ENCODE measurements at regions not wholly inside any gene's neighbourhood (a gene's known extent, or its start where the extent isn't known, plus 50 kb on each side); places are given as distances from the start of the nearest gene placed in this dataset.
A peak's percentile ranks its signal among the peaks of the same experiment; 100 is the strongest.

DNA sequence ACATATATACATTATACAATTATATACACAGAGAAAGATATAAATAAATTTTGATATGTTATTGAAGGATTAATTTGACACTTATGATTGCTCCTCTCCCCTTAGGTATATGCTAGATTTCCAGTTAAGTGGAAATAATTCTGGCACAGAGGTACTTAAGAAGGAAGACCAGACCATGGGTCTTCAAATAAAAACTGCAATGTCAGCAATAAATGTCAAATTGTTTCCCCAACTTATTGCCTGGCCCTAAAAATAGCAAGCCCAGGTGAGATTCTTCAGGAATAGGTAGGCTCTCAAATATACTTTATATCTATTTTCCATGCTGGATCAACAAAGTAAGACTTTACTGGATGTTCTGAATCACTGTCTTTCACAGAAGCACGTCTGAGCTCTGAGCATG, 551.3 kb upstream of the STEAP1 start:
- no peaks in the 10 kb centered on the region for H3K79me1 ChIP-seq (ENCODE audit: low read depth, low read length)
- no peaks in the 10 kb centered on the region for H3K27me3 ChIP-seq (ENCODE audit: control insufficient read depth in 3 of 3, insufficient read depth in 3 of 3, low read depth in 1 of 3, low read length in 3 of 3)
- no peak overlapping the region for H3K14ac ChIP-seq (ENCODE audit: low read length)
- H2AFZ ChIP-seq (ENCODE audit: low read length): no peak overlapping the region
- H3K27ac ChIP-seq (replicated peaks; ENCODE audit: low read length): no peak overlapping the region
- H3K4me2 ChIP-seq (ENCODE audit: insufficient read depth, low read length, poor library complexity, severe bottlenecking): no peak overlapping the region
- H2AK5ac ChIP-seq (ENCODE audit: low read depth, low read length): no peak overlapping the region
- H3K36me3 ChIP-seq (replicated peaks in 1 of 2; ENCODE audit: control insufficient read depth in 2 of 2, insufficient read depth in 2 of 2, low read length in 2 of 2): no peaks in the 10 kb centered on the region
- H4K91ac ChIP-seq (ENCODE audit: low read depth, low read length, poor library complexity): no peak overlapping the region
- H3K4ac ChIP-seq (ENCODE audit: low read length): no peak overlapping the region
- H3K9ac ChIP-seq (ENCODE audit: low read depth, low read length, poor library complexity): no peak overlapping the region
- WGBS, 2 donors (ENCODE audit: extremely low coverage in 2 of 2, insufficient read length in 2 of 2, insufficient replicate concordance in 1 of 2): no CpG with 5 or more reads among the region's 1 CpG
- no peak overlapping the region for H2BK5ac ChIP-seq (ENCODE audit: low read length)
- H3K4me3 ChIP-seq (ENCODE audit: low read length in 2 of 2): no peak overlapping the region
- H3K23ac ChIP-seq (ENCODE audit: low read depth, low read length, poor library complexity): no peak overlapping the region
- no peak overlapping the region for H3K18ac ChIP-seq (ENCODE audit: low read length)
- no peak overlapping the region for H2BK15ac ChIP-seq (ENCODE audit: low read length)
- H2BK12ac ChIP-seq (ENCODE audit: low read length): no peak overlapping the region
- H2BK120ac ChIP-seq (ENCODE audit: low read depth, low read length): no peak overlapping the region
- no peak for DNase-seq (ENCODE audit: low spot score)
- peaks cover 0 to 5% of the 10 kb centered on the region in 2 donors for H3K9me3 ChIP-seq (replicated peaks in 1 of 2; ENCODE audit: control insufficient read depth in 2 of 2, insufficient read depth in 1 of 2, low read depth in 1 of 2, low read length in 2 of 2)
- peaks cover 0 to 3% of the 10 kb centered on the region in 2 donors for H3K4me1 ChIP-seq (ENCODE audit: control insufficient read depth in 2 of 2, insufficient read depth in 1 of 2, low read depth in 1 of 2, low read length in 2 of 2)
- no peak overlapping the region for H4K8ac ChIP-seq (ENCODE audit: low read depth, low read length)

DNA sequence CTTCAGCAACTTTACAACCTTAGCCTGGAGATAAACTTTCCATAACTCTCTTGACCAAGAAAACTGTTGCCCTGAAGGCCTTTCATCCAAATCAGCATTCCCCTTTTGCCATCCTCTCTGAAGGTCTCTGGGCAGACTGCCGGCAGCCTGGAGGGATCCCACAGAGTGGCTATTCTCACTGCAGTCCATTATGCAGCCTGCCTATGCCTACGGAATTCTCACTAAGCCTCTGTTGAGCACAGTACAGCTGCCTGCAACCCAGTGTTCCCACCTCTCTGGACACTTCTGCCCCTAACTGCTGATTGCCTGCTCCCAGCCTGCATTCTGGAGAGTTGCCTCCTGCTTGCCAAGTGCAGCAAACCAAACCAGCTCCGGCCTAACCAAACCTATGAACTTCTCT, 548.9 kb upstream of the STEAP1 start:
- H3K4me3 ChIP-seq (ENCODE audit: low read length in 2 of 2): no peak overlapping the region
- no peak overlapping the region for H2AK5ac ChIP-seq (ENCODE audit: low read depth, low read length)
- no peak overlapping the region for H3K23ac ChIP-seq (ENCODE audit: low read depth, low read length, poor library complexity)
- H3K4me1 ChIP-seq (ENCODE audit: control insufficient read depth in 2 of 2, insufficient read depth in 1 of 2, low read depth in 1 of 2, low read length in 2 of 2): peaks cover 0 to 3% of the 10 kb centered on the region in 2 donors
- H3K27me3 ChIP-seq (ENCODE audit: control insufficient read depth in 3 of 3, insufficient read depth in 3 of 3, low read depth in 1 of 3, low read length in 3 of 3): no peaks in the 10 kb centered on the region
- no peak overlapping the region for H3K18ac ChIP-seq (ENCODE audit: low read length)
- H3K9me3 ChIP-seq (replicated peaks in 1 of 2; ENCODE audit: control insufficient read depth in 2 of 2, insufficient read depth in 1 of 2, low read depth in 1 of 2, low read length in 2 of 2): peaks cover 0 to 5% of the 10 kb centered on the region in 2 donors
- H2BK15ac ChIP-seq (ENCODE audit: low read length): no peak overlapping the region
- H4K91ac ChIP-seq (ENCODE audit: low read depth, low read length, poor library complexity): no peak overlapping the region
- no peak overlapping the region for H3K4ac ChIP-seq (ENCODE audit: low read length)
- H2BK120ac ChIP-seq (ENCODE audit: low read depth, low read length): no peak overlapping the region
- no peak overlapping the region for H3K4me2 ChIP-seq (ENCODE audit: insufficient read depth, low read length, poor library complexity, severe bottlenecking)
- H3K14ac ChIP-seq (ENCODE audit: low read length): no peak overlapping the region
- no peaks in the 10 kb centered on the region for H3K36me3 ChIP-seq (replicated peaks in 1 of 2; ENCODE audit: control insufficient read depth in 2 of 2, insufficient read depth in 2 of 2, low read length in 2 of 2)
- H2BK12ac ChIP-seq (ENCODE audit: low read length): no peak overlapping the region
- WGBS, 2 donors (ENCODE audit: extremely low coverage in 2 of 2, insufficient read length in 2 of 2, insufficient replicate concordance in 1 of 2): no CpG with 5 or more reads among the region's 3 CpGs
- no peak overlapping the region for H3K27ac ChIP-seq (replicated peaks; ENCODE audit: low read length)
- no peaks in the 10 kb centered on the region for H3K79me1 ChIP-seq (ENCODE audit: low read depth, low read length)
- DNase-seq (ENCODE audit: low spot score): peak; percentile 8
- H2AFZ ChIP-seq (ENCODE audit: low read length): peak overlapping the region; percentile 55
- H4K8ac ChIP-seq (ENCODE audit: low read depth, low read length): no peak overlapping the region
- no peak overlapping the region for H2BK5ac ChIP-seq (ENCODE audit: low read length)
- no peak overlapping the region for H3K9ac ChIP-seq (ENCODE audit: low read depth, low read length, poor library complexity)

DNA sequence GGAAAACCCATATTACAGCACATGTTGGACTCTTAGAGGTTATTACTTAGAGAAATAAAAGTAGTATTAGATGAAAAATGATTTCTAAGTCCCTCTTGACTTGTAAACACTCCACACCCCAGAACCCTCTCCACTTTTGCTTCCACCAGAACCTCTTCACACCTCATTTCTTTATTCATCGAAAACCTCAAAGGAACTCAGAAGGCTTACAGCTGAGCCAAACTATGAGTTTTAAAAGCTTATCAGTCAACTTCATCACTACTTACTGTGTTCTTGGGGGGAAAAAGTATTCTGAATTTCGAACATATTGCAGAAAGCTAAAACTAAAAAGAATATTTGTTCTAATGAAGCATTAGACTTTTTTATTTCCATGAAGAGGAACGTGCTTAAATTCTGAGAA, 547.8 kb upstream of the STEAP1 start:
- H3K27ac ChIP-seq (replicated peaks; ENCODE audit: low read length): no peak overlapping the region
- H3K4me3 ChIP-seq (ENCODE audit: low read length in 2 of 2): no peak overlapping the region
- no peak overlapping the region for H3K14ac ChIP-seq (ENCODE audit: low read length)
- H4K91ac ChIP-seq (ENCODE audit: low read depth, low read length, poor library complexity): no peak overlapping the region
- no peak overlapping the region for H2BK15ac ChIP-seq (ENCODE audit: low read length)
- DNase-seq (ENCODE audit: low spot score): no peak
- no peak overlapping the region for H2BK5ac ChIP-seq (ENCODE audit: low read length)
- no peaks in the 10 kb centered on the region for H3K36me3 ChIP-seq (replicated peaks in 1 of 2; ENCODE audit: control insufficient read depth in 2 of 2, insufficient read depth in 2 of 2, low read length in 2 of 2)
- no peak overlapping the region for H2AK5ac ChIP-seq (ENCODE audit: low read depth, low read length)
- H2BK120ac ChIP-seq (ENCODE audit: low read depth, low read length): no peak overlapping the region
- no peak overlapping the region for H3K9ac ChIP-seq (ENCODE audit: low read depth, low read length, poor library complexity)
- H3K4me2 ChIP-seq (ENCODE audit: insufficient read depth, low read length, poor library complexity, severe bottlenecking): no peak overlapping the region
- H2BK12ac ChIP-seq (ENCODE audit: low read length): no peak overlapping the region
- no peaks in the 10 kb centered on the region for H3K27me3 ChIP-seq (ENCODE audit: control insufficient read depth in 3 of 3, insufficient read depth in 3 of 3, low read depth in 1 of 3, low read length in 3 of 3)
- no peak overlapping the region for H2AFZ ChIP-seq (ENCODE audit: low read length)
- H3K79me1 ChIP-seq (ENCODE audit: low read depth, low read length): no peaks in the 10 kb centered on the region
- H4K8ac ChIP-seq (ENCODE audit: low read depth, low read length): no peak overlapping the region
- no peak overlapping the region for H3K18ac ChIP-seq (ENCODE audit: low read length)
- no peak overlapping the region for H3K23ac ChIP-seq (ENCODE audit: low read depth, low read length, poor library complexity)
- no peak overlapping the region for H3K4ac ChIP-seq (ENCODE audit: low read length)
- no peaks in the 10 kb centered on the region for H3K9me3 ChIP-seq (replicated peaks in 1 of 2; ENCODE audit: control insufficient read depth in 2 of 2, insufficient read depth in 1 of 2, low read depth in 1 of 2, low read length in 2 of 2)
- peaks cover 0 to 3% of the 10 kb centered on the region in 2 donors for H3K4me1 ChIP-seq (ENCODE audit: control insufficient read depth in 2 of 2, insufficient read depth in 1 of 2, low read depth in 1 of 2, low read length in 2 of 2)
- no CpG with 5 or more reads among the region's 3 CpGs for WGBS, 2 donors (ENCODE audit: extremely low coverage in 2 of 2, insufficient read length in 2 of 2, insufficient replicate concordance in 1 of 2)

DNA sequence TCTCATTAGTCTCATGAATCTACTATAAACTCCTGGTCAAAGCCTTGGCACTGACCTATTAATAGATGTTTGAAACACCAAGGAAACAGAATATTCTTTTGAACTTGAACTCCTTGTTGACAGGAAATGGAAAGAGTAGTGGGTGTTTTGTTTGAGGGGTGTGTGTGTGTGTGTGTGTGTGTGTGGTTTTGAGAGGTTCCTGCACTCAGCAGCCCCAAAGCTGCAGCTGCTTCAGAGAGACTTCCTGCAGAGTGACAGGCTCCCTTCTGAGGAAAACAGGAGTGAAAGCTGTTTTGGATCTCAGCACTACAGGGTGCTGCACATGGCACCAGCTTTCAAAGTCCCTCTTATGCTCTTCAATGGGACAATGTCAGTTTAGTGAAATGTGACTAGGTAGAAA, 546.5 kb upstream of the STEAP1 start:
- no peak overlapping the region for H2AK5ac ChIP-seq (ENCODE audit: low read depth, low read length)
- H3K4me2 ChIP-seq (ENCODE audit: insufficient read depth, low read length, poor library complexity, severe bottlenecking): no peak overlapping the region
- no peak overlapping the region for H3K4me3 ChIP-seq (ENCODE audit: low read length in 2 of 2)
- DNase-seq (ENCODE audit: low spot score): no peak
- no peaks in the 10 kb centered on the region for H3K27me3 ChIP-seq (ENCODE audit: control insufficient read depth in 3 of 3, insufficient read depth in 3 of 3, low read depth in 1 of 3, low read length in 3 of 3)
- no peak overlapping the region for H4K91ac ChIP-seq (ENCODE audit: low read depth, low read length, poor library complexity)
- H2BK15ac ChIP-seq (ENCODE audit: low read length): no peak overlapping the region
- H3K9me3 ChIP-seq (replicated peaks in 1 of 2; ENCODE audit: control insufficient read depth in 2 of 2, insufficient read depth in 1 of 2, low read depth in 1 of 2, low read length in 2 of 2): no peaks in the 10 kb centered on the region
- no peak overlapping the region for H3K14ac ChIP-seq (ENCODE audit: low read length)
- H2BK5ac ChIP-seq (ENCODE audit: low read length): no peak overlapping the region
- H3K23ac ChIP-seq (ENCODE audit: low read depth, low read length, poor library complexity): no peak overlapping the region
- H4K8ac ChIP-seq (ENCODE audit: low read depth, low read length): no peak overlapping the region
- no peak overlapping the region for H2BK12ac ChIP-seq (ENCODE audit: low read length)
- H3K9ac ChIP-seq (ENCODE audit: low read depth, low read length, poor library complexity): no peak overlapping the region
- no peak overlapping the region for H2BK120ac ChIP-seq (ENCODE audit: low read depth, low read length)
- no peak overlapping the region for H3K27ac ChIP-seq (replicated peaks; ENCODE audit: low read length)
- H3K4ac ChIP-seq (ENCODE audit: low read length): no peak overlapping the region
- H3K4me1 ChIP-seq (ENCODE audit: control insufficient read depth in 2 of 2, insufficient read depth in 1 of 2, low read depth in 1 of 2, low read length in 2 of 2): peaks cover 0 to 3% of the 10 kb centered on the region in 2 donors
- H3K18ac ChIP-seq (ENCODE audit: low read length): no peak overlapping the region
- no peaks in the 10 kb centered on the region for H3K36me3 ChIP-seq (replicated peaks in 1 of 2; ENCODE audit: control insufficient read depth in 2 of 2, insufficient read depth in 2 of 2, low read length in 2 of 2)
- H2AFZ ChIP-seq (ENCODE audit: low read length): peak overlapping the region; percentile 15
- no peaks in the 10 kb centered on the region for H3K79me1 ChIP-seq (ENCODE audit: low read depth, low read length)

Data from neuronal stem cell (in vitro differentiated cells).